Endothelial cell of umbilical vein (primary cell): ENCODE measurements at regions not wholly inside any gene's neighbourhood (a gene's known extent, or its start where the extent isn't known, plus 50 kb on each side); places are given as distances from the start of the nearest gene placed in this dataset.

Source experiments
- BruUV-seq: library from RNA; stranded (reverse); fragments of 400-500 nt; replicated peaks from 2 replicates; lab custom pipeline; 2021; lab: Mats Ljungman, UMichigan
- CTCF ChIA-PET: fragments of 300-600, 350-600 bp; sonication (Branson Sonifier 250); formaldehyde crosslinking; loops from one replicate; lab custom pipeline; 2021; ENCODE audit warnings: antibody characterized with exemption, inconsistent platforms; lab: Charles Lee
- POLR2A ChIA-PET: fragments of 300-600, 350-600 bp; sonication (Branson Sonifier 250); formaldehyde crosslinking; loops from one replicate; lab custom pipeline; 2021; ENCODE audit warnings: antibody characterized with exemption, inconsistent platforms; lab: Charles Lee
- DNase-seq: peaks from one replicate; pipeline ENCODE4 v3.0.0-alpha.2; 2011; ENCODE audit warnings: low read depth, low spot score
- FAIRE-seq: peaks from 2 replicates; lab custom pipeline; 2011; peaks lifted over from hg19 to GRCh38; lab: Jason Lieb, UNC
- H2AFZ ChIP-seq: 2 replicates; pipeline ENCODE4 v1.6.0; 2012; ENCODE audit warnings: low read depth, low read length, control low read depth, inconsistent platforms
- H3K27ac ChIP-seq: 2 replicates; pipeline ENCODE4 v1.5.1; 2011; ENCODE audit warnings: low read depth, mild to moderate bottlenecking, control low read depth, low read length, moderate library complexity; ENCODE audit not compliant: insufficient read depth
- H3K27me3 ChIP-seq, 2 experiments: 2 replicates each; pipeline versions ENCODE4 v1.6.0 to v1.6.1; 2011; ENCODE audit warnings: low read length in 2 of 2, mixed read lengths in 1 of 2; ENCODE audit not compliant: control insufficient read depth in 2 of 2, insufficient read depth in 2 of 2
- H3K36me3 ChIP-seq, 2 experiments: 2 replicates in 1 of 2; 3 replicates in 1 of 2; pipeline ENCODE4 v1.5.1; 2011; ENCODE audit warnings: low read length in 2 of 2, mild to moderate bottlenecking in 1 of 2, moderate library complexity in 1 of 2; ENCODE audit not compliant: control insufficient read depth in 2 of 2, insufficient read depth in 2 of 2; ENCODE audit errors: extremely low read depth in 1 of 2
- H3K4me1 ChIP-seq: 3 replicates; pipeline ENCODE4 v1.5.1; 2011; ENCODE audit warnings: mild to moderate bottlenecking, low read length; ENCODE audit not compliant: control insufficient read depth, insufficient read depth; ENCODE audit errors: extremely low read depth
- H3K4me2 ChIP-seq: 2 replicates; pipeline ENCODE4 v1.6.1; 2011; ENCODE audit warnings: low read length, control low read depth, mixed read lengths; ENCODE audit not compliant: insufficient read depth
- H3K4me3 ChIP-seq, 3 experiments: fragments of 200-600 bp in 1 of 3; sonication (generic), shearing (Covaris generic) in 1 of 3; replicated peaks in 1 of 3; 2 replicates each; pipeline ENCODE4 v1.5.1; 2011 to 2016; ENCODE audit warnings: control low read depth in 3 of 3, low read length in 3 of 3, mild to moderate bottlenecking in 2 of 3, inconsistent platforms in 1 of 3, low read depth in 1 of 3, moderate library complexity in 1 of 3; ENCODE audit not compliant: insufficient read depth in 1 of 3
- H3K79me2 ChIP-seq: 2 replicates; pipeline ENCODE4 v1.6.0; 2012; ENCODE audit warnings: low read length, inconsistent platforms; ENCODE audit not compliant: control insufficient read depth, insufficient read depth
- H3K9ac ChIP-seq: replicated peaks from 2 replicates; pipeline ENCODE3; 2011; ENCODE audit warnings: low read length, control low read depth; ENCODE audit not compliant: insufficient read depth; ENCODE audit errors: extremely low read depth
- H3K9me1 ChIP-seq: replicated peaks from 3 replicates; pipeline ENCODE4 v1.6.0; 2011; ENCODE audit warnings: mild to moderate bottlenecking, low read length; ENCODE audit not compliant: control insufficient read depth, insufficient read depth; ENCODE audit errors: extremely low read depth
- H3K9me3 ChIP-seq: replicated peaks from 2 replicates; pipeline ENCODE4 v1.5.1; 2012; ENCODE audit warnings: low read length, inconsistent platforms; ENCODE audit not compliant: control insufficient read depth, insufficient read depth
- H4K20me1 ChIP-seq: replicated peaks from 2 replicates; pipeline ENCODE3; 2011; ENCODE audit warnings: mild to moderate bottlenecking, low read length; ENCODE audit not compliant: control insufficient read depth, insufficient read depth; ENCODE audit errors: extremely low read depth
- CTCF ChIP-seq, 2 donors: IDR thresholded peaks; 1 replicate in 1 of 2; 2 replicates in 1 of 2; pipeline ENCODE4 v1.5.1; 2011; ENCODE audit warnings: low read length in 2 of 2, mild to moderate bottlenecking in 2 of 2, moderate library complexity in 2 of 2, control low read depth in 1 of 2, inconsistent platforms in 1 of 2, low read depth in 1 of 2; ENCODE audit not compliant: insufficient read depth in 1 of 2; ENCODE audit errors: extremely low read depth in 1 of 2
- EZH2 ChIP-seq: IDR thresholded peaks from 2 replicates; pipeline ENCODE4 v1.6.1; 2012; ENCODE audit warnings: borderline replicate concordance, low read depth, mild to moderate bottlenecking, moderate library complexity, low read length, inconsistent platforms; ENCODE audit not compliant: severe bottlenecking
- FOS ChIP-seq: IDR thresholded peaks from 2 replicates; pipeline ENCODE4 v1.6.1; 2011; ENCODE audit warnings: mild to moderate bottlenecking, low read length, moderate library complexity, borderline replicate concordance; ENCODE audit not compliant: insufficient read depth
- GATA2 ChIP-seq: IDR thresholded peaks from 2 replicates; pipeline ENCODE4 v1.7.0; 2011; ENCODE audit warnings: low read depth, mild to moderate bottlenecking, moderate library complexity, mixed read lengths, low read length; ENCODE audit not compliant: insufficient read length, insufficient read depth
- JUN ChIP-seq: IDR thresholded peaks from 2 replicates; pipeline ENCODE4 v1.6.1; 2011; ENCODE audit warnings: borderline replicate concordance, low read depth; ENCODE audit not compliant: insufficient read length, insufficient read depth
- MYC ChIP-seq: IDR thresholded peaks from one replicate; pipeline ENCODE4 v1.6.1; 2011; ENCODE audit warnings: mild to moderate bottlenecking, low read depth, low read length
- POLR2A ChIP-seq: IDR thresholded peaks from 2 replicates; pipeline ENCODE4 v1.6.1; 2012; ENCODE audit warnings: low read depth, mild to moderate bottlenecking, control low read depth, low read length
- POLR2AphosphoS5 ChIP-seq: IDR thresholded peaks from 2 replicates; pipeline ENCODE4 v1.6.1; 2012; ENCODE audit warnings: low read depth, mild to moderate bottlenecking, control low read depth, low read length, moderate library complexity; ENCODE audit not compliant: insufficient read depth
- dilution Hi-C: fragments of 300-500 bp; cut with MboI; formaldehyde crosslinking; loops from one replicate; pipeline ENCODE4 v1.15.0; 2019; ENCODE audit warnings: low sequenced_read_pairs; ENCODE audit not compliant: extremely low pct_ligation_motif_present
- intact Hi-C: fragments of 100-400 bp; cut with micrococcal nuclease; formaldehyde crosslinking; loops from one replicate; pipeline ENCODE4 v1.10.0; 2022
- TF ChIP-seq, protein P1 (sequence below): IDR thresholded peaks from 2 replicates; pipeline ENCODE4 v1.6.1; 2011; ENCODE audit not compliant: insufficient read depth, insufficient read length

GRCh38 chr14:41393512-41393911 lies 213.2 kb upstream of the LRFN5 start:
- Histone ChIP-seq H3K27ac (no peak overlapping the region), H3K36me3 (no peaks in the 10 kb centered on the region), H2AFZ (no peak overlapping the region), H3K4me3 (no peak overlapping the region), H3K4me2 (no peak overlapping the region), H3K79me2 (no peaks in the 10 kb centered on the region), H3K9me1 (no peaks in the 10 kb centered on the region), H3K9me3 (no peaks in the 10 kb centered on the region), H3K27me3 (no peaks in the 10 kb centered on the region), H3K4me1 (no peaks in the 10 kb centered on the region), H4K20me1 (no peaks in the 10 kb centered on the region), H3K9ac (no peak overlapping the region)
- BruUV-seq: no TSS peak
- TF ChIP-seq EZH2 (no peak), MYC (no peak), POLR2AphosphoS5 (no peak), CTCF (IDR thresholded peaks at IDR 0.05; ENCODE audit: extremely low read depth in 1 of 2, insufficient read depth in 1 of 2, low read depth in 1 of 2, low read length in 2 of 2) (no peak), JUN (no peak), POLR2A (no peak), GATA2 (no peak), FOS (no peak)
- TF ChIP-seq, protein P1, sequence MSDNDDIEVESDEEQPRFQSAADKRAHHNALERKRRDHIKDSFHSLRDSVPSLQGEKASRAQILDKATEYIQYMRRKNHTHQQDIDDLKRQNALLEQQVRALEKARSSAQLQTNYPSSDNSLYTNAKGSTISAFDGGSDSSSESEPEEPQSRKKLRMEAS: no peak
- intact Hi-C loops: no loop called here
- POLR2A ChIA-PET: no interaction called here
- dilution Hi-C loops: no loop called here
- no peak for DNase-seq
- CTCF ChIA-PET: no interaction called here
- no peak for FAIRE-seq
